HG03159 (cell line): ENCODE measurements at regions not wholly inside any gene's neighbourhood (a gene's known extent, or its start where the extent isn't known, plus 50 kb on each side); places are given as distances from the start of the nearest gene placed in this dataset.

Experiments
- ATAC-seq: cut with Tn5 transposase; IDR thresholded peaks from one replicate; pipeline ENCODE4 v1.9.1; 2021; ENCODE audit warnings: mild to moderate bottlenecking, moderate library complexity; ENCODE audit not compliant: unreplicated experiment

DNA sequence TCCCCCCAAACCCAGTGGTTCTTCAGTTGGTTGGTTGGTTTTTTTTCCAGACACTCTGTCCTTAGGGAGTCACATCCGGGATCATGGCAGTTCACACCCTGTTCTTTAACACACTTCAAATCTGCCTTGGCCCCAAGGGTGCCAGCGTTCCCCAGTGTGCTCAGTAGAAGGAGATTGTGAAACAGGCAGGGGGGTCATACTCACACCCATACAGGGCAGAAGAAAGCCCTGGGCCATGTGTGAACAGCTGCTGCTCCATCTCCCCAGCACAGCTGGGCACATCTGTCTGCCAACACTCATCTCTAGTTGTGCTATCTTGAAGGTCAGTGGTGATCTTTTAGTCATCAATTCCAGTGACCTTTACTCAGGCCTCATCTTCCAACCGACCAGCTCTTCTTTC, 64.4 kb upstream of the FUT8 start:
- ATAC-seq: no peak

DNA sequence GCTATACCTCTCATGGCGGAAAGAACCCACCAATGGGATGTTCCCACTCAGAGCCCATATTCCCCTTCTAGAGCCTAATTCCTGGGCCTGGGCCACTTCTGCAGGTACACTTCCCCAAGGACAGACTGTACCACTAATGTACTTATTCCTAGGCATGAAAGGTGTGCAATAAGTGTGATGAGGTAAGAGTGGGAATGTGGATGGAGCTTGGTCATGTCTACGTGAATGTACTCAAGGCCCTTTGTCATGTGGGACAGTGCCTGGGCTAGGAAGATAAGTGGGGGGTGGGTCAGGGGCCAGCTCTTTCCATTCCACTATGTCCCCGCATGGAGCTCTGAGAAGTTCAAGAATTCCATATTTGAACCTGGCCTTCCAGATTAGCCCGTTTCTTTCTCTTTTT, 63.4 kb upstream of the FUT8 start:
- no peak for ATAC-seq

DNA sequence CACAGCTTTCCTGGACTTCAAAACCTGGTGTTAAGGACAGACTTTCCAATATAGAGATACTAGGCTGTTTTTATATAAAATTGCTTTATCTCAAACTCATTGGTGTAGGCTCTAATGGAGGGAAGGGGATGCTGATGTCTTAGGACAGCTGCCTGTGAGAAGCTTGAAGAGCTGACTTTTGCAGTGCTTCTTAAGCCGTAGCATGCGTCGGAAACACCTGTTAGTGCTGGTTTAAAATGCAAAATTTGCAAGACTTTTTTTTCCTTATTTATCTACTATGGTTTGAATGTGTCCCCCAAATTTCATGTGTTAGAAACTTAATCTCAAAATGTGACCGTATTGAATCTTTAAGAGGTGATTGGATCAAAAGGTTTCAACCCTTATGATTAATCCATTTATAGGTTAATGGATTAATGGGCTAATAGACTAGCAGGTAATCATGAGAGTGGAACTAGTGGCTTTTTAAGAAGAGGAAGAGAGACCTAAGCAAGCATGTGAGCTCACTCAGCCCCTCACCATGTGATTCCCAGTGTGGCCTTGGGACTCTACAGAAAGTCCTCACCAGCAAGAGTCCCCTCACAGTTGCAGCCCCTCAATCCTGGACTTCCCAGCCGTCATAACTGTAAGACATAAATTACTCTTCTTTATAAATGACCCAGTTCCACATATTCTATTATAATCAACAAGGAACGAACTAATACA, 60.9 kb upstream of the FUT8 start:
- peak; percentile 72 for ATAC-seq

DNA sequence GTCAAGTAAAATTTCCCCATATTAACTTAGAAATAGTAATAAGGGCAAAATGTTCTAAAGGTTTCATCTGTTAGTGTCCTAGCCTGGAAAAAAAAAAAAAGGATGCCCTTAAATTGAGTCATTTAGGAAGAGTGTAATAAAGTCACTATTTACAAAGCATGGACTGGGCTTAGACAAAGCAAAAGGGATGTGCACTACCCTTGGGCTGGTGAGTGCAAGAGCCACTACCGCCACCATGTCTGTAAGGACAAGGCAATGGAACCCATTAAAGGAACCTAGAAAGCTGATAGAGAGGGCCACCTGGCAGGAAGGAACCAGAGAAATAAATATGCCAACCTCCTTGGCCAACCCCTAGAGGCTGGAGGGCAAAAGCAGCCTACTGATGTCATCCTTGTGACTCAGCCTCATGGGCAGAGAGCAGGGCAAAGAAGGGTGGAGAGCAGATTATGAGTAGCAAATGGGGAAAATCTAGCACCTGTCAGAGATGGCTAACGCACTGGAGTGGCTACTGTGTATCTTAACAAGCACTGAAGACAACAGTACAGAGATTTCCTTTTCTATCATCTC, 59.5 kb upstream of the FUT8 start:
- ATAC-seq: no peak

GRCh38 chr14:65354131-65354530, 58.4 kb upstream of the FUT8 start:
- ATAC-seq: no peak

DNA sequence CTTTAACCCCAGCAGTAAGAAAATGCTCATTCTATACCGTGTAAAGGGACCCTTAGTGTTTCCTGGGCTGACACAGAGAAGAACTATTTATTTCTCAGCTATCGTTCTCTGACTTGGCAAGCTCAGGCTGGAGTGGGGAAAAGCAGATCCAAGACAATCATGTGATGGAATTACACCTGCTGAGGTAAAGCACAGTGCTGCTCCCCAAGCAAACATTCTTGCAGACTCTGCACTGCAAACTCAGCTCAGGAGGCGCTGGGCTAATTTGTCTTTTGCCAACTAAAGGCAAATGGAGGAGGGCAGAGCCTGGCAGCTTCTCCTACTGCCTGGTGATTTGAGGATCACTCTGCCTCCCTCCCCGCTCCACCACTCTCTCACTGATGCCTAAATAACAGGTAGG, 57.8 kb upstream of the FUT8 start:
- ATAC-seq: no peak

GRCh38 chr14:65356327-65356836, 56.1 kb upstream of the FUT8 start:
- ATAC-seq: no peak

DNA sequence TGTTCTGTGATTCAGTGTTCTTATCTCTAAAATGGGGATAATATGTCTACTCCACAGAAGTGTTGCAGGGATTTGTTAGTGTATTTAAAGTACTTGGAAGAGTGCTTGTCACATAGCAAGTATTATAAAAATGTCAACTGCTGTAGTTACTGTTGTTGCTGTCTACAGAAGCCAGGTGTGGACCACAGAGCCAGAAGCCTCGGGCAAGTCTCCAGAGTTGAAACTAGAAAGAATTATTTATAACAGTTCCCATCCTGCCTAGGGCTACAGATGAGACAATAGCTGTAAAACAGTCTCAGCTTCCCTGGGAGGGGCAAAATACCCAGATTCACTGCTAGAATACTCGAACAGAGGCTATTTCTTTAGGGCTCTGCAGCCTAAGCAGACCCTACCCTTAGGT, 55.4 kb upstream of the FUT8 start:
- ATAC-seq: no peak

- no peak for ATAC-seq
These were observed 54.8 kb upstream of the FUT8 start for GRCh38 chr14:65357689-65358088.

- no peak for ATAC-seq
These were observed 53.0 kb upstream of the FUT8 start for GRCh38 chr14:65359503-65359902.

GRCh38 chr14:65360144-65360784, 52.3 kb upstream of the FUT8 start:
- ATAC-seq: no peak

DNA sequence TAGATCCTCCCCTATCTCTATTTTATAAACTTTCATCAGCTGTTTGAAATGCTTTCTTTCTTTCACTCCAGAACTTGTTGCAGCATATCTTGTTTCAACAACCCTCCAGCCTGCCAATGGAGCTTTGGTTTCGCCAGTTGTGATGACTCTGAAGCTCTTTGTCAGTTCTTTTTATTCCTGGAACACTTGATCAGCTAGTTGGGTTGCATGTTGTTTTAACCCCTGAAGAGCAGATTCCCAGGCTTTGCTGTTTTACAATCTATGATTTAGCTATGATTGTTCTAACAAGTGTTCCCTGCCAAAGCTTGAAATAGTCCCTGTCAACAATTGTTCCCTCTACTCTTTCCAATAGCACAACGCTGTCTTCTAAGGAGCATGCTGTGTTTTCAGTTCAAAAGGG, 50.6 kb upstream of the FUT8 start:
- no peak for ATAC-seq
